HG03342 (cell line): ENCODE measurements at regions not wholly inside any gene's neighbourhood (a gene's known extent, or its start where the extent isn't known, plus 50 kb on each side); places are given as distances from the start of the nearest gene placed in this dataset.

Experiments
- ATAC-seq: cut with Tn5 transposase; IDR thresholded peaks from one replicate; pipeline ENCODE4 v1.9.1; 2021; ENCODE audit warnings: mild to moderate bottlenecking, moderate library complexity; ENCODE audit not compliant: unreplicated experiment

DNA sequence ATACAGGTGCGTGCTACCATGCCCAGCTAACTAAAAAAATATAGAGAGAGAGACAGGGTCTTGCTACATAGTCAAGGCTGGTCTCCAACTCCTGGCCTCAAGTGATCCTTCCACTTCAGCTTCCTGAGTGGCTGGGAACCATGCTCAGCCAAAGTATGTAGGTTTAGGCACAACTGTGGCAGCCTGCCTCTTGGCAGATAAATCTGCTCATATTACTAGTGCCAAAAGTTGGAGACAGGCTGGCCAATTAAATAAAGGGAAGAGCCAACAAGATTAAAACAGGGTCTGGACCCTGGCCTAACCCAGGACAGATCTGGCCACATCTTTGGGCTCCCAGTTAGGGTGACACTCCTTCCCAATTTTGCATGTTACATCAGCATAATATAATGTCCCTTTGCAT is 151.7 kb downstream of the CBLN1 start:
- no peak for ATAC-seq

DNA sequence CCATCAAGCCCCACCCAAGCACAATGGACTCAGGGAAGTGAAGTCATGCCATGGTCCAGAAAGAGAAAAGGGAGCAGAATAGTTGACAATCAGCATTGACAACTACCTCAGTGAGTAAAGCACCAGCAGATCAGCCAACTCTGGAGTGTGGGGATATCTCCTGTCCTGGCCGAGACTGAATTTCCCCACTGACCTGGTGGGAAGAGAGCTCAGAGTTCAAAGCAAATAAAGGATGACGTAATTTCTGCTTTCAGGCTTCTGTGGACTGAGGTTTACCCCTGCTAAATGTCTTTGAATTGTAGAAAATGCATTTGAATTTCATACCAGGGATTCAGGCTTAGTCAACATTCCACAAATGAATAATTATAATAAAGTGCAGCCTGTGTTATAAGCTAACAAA is 152.9 kb downstream of the CBLN1 start:
- no peak for ATAC-seq

DNA sequence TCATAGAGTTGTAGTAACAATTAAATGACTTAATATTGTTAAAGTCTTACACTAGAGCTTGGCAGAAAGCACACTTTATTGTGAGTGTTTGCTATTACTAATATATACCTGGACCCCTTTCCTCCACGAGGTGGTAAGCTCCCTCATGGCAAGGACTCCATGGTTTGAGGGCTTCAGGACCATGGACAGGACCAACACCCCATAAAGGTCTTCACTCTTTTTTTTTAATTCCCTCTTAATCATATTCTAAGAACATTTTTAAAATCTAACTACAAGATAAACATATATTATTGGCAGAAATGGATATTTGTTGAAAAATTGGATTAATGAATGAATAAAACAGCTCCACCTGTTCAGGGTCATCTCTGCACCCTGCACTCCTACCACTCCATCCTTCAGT is 154.5 kb downstream of the CBLN1 start:
- no peak for ATAC-seq

DNA sequence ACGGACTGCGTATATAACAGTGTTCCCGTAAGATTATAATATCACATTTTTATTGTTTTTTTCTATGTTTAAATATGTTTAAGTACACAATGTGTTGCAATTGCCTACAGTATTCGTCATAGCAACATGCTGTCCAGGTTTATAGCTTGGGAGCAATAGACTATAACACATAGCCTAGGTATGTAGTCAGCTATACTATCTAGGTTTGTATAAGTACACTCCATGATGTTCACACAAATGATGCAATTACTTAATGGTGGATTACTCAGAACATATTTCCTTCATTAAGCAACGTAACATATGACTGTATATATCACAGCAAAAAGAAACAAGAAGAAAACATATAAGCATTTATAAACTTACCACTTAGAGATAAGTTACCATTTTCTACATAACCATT is 160.0 kb downstream of the CBLN1 start:
- no peak for ATAC-seq

DNA sequence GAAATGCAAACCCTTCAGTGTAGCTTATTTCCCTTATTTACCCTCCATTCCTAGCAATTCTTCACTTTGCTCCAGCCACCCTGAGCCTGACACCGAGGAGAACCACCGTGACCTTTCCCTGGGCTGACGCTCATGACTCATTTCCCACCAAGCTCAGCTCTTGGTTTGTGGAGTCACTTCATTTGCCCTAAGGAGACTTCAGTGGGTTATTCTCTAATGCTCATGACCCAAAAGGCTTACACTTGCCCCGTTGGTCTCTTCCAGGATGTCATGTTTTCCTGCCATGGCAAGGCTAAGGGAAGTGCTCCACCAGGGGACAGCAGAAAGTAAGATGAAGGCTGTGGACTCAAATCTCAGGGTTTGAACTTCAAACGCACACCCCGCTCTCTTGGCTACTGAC is 161.0 kb downstream of the CBLN1 start:
- no peak for ATAC-seq

DNA sequence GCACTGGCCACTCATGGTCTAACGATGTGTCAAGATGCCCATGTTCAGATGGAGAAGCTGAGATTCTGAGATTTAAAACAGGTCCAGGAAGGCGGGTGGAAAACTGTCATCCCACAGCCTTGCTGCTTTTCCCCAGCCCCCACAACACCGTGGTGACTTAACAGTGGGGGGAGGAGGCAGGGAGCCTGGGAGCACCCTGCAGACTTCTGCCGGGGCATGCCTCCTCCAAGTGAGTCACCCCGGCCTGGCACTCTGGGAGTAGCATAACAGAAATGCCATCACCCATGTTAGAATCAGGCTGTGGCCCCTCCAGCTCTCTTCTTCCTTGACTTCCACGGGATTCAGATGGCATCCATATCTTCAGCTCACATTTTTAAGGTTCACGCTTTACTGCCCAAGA is 164.8 kb downstream of the CBLN1 start:
- no peak for ATAC-seq

DNA sequence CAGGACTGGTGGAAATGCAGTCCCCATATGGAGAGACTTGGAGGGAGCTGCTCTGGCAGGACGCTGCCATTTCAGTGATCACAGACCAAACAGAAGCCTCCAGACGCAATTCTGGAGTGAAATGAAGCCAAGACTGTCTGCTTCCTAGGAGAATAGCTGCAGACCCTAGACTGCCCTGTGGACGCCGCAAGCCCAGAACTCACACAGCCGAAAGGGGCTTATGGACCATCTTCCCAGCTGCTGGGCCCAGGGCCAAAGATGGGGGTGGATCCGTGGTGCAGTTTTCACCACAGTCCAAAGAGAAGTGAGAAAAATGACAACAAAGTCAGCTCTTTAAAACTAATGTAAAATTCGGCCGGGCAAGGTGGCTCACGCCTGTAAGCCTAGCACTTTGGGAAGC is 165.7 kb downstream of the CBLN1 start:
- no peak for ATAC-seq

DNA sequence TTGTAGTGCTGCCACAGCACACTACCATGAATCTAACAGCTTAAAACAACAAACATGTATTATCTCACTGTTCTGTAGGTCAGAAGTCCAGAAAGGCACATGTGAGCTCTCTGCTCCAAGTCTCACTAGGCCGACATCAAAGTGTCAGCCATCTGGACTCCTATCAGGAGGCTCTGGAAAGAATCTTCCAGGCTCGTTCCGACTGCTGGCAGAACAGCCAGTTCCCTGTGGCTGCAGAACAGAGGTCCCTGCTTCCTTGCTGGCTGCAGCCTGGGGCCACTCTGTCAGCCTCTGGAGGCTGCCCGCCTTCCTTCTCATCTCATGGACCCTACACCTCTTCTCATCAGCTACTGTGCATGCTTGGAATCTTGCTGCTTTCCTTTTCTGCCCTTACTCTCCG is 168.9 kb downstream of the CBLN1 start:
- no peak for ATAC-seq

DNA sequence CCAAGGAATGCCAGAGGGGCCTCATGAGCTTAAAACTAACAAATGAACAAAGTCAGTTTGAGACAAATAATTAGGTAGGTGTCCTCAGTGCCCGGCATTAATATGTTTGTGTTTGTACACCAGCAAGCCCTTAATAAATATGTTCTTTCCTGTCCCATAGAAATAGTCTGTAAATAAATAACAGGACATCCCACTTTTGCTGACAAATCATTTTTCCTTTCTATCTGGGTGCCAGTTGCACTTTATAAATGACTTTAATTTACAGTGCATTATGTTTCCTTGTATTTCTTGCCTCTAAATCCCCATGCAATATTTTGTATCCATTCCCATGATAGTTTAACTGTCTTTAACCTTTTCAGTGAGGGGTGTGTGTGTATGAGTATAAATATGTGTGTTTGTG is 170.3 kb downstream of the CBLN1 start:
- ATAC-seq, result no peak

DNA sequence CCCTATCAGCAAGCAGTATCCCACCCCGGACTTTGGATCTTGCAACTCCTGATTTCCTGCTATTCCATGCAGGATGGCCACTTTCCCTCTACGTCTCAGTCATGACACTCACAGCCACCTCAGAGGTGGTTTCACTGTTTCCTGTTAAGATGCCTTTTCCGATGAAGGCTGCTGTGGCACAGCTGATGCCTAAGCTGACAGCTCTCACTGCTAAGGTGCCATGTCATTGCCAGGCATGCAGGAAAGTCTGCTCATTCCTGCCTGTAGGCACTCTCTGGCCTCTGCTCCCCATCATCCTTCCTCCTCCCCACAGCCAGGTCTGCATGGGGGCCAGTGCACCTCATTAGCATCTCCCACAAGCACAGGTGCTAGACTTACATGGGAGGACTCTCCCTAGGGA is 173.0 kb downstream of the CBLN1 start:
- no peak for ATAC-seq

DNA sequence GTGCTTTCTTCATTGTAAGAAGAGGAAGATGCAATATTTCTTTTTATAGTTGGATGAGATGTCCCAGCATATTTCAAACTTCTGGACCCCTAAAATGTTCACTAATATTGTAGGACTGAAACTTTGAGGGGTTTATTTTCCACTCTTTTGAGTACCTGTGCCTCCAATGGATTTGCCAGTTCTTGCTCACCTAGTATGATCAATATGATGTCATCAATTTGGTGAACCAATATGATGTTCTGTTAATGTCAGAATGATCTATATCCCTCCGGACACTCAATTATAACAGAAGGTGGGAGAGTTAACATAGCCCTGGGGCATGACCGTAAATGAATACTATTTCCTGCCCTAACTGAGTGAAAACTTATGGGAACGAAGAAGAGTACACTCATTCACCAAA is 178.3 kb downstream of the CBLN1 start:
- no peak for ATAC-seq

DNA sequence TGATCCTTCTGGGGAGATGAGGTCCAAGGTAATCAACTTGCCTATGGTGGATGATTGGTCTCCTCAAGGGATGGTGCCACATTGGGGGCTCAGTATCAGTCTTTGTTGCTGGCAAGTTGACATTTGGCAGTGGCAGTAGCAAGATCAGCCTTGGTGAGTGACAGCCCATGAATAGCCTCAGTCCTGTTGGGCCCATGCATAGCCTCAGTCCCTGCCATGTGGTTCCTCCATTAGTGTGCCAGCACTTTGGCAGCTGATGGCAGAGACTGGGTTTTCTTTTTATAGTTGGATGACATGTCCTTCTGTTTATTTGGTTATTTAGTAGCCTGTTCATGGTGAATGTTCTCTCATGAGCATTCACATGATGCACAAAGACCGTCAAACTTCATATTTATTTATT is 179.6 kb downstream of the CBLN1 start:
- ATAC-seq, result no peak

DNA sequence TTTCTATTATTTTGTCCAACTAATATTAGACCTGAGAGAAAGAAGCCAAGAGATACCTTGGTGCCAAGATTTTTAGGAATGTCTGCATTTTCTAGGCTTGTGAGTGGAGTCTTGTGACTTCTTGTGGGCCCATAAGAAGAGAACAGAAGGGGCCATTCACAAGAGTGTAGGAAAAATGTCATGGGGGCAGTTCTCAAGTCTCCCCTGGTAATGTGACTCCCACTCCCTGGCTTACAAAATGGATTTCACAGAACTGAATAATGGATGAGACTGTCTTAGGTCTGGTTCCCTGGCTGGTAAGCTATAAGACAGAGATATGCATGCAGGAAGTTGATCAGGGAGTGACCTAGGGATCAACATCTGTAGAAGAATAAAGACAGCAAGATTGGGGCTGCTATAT is 181.3 kb downstream of the CBLN1 start:
- ATAC-seq, result no peak

DNA sequence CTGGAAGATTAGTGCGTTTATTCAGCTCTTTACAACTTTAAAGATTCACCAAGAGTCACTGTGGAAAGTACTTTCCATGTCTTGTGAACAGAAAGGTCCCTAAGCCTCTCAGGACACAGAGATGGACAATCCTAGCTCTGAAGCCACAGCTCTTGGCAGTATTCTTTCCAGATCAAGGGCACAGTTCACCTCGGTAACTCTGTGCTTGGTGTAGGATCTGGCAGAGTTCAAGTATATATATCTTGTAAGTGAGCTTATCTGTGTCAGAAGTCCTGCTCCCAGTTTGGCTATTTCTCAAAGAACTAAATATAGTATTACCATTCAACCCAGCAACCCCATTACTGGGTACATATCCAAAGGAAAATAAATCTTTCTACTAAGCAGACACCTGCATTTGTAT is 183.7 kb downstream of the CBLN1 start:
- ATAC-seq, result no peak

DNA sequence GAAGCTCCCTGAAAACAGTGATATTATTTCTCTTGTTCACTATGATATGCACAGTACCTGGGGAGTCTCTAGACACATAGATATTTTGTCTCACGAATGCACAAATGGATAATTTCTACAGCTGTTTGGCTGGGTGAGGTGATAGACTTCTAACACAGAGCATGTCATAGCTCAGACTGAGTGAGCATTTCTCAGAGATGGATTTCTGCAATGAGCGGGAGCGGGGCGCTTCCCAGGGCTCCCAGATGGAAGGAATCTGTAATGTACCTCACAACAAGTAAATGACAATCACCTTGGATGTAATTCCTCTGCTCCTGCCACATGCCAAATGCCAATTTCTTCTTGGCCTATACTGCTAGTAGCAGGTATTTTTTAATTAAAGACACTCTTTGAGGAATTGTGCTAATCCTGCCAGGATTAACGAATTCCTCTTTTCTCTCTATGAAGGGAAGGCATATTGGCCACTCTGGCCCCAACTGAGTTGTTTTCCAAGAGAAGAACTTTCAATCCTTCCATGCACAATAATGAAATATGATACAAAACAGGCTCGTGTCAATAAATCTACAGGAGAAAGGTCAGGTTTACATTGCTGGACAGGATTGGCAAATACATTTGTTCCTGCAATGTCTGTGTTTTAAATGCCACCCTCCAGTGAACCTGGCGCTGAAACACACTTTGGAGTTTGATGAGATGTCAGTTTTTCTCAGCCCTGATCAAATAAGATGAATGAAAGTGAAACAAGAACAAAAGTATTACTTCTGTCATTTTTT is 185.3 kb downstream of the CBLN1 start:
- ATAC-seq, result no peak

DNA sequence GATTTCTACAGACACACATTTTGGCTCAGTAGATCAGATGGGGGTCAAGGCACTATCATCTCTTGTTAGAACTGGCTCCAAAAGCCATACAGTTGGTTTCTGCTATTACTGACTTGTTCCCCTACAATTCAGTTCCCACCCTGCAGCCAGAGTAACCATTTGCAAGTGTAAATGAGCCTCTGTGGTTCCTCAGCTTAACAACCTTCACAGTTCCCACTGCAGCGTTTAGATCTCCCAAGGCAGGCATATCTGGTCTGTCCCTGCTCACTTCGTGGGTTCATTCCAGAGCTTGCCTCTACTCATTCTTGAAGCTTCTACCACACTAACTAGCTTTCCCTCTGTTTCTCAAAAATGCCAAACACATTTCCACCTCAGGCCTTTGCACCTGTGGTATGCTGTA is 186.1 kb downstream of the CBLN1 start:
- ATAC-seq, result no peak

DNA sequence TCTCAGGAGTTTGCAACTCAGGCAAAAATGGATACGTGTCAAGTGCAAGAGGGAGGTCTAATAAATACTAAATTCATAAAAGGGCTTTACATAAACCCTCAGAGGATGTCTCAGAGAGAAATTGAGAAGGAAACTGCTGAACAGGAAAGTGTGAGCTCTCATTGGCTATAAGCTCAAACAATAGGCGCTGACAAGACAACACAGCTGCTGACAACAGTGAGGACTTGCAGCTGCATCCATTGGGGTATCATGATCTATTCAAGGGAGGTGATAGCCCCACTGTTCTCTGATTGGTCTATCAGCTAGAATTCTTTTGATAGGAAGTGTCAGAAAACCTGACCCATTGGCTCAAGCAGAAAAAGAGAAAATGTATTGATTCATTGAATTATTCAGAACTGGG is 187.2 kb downstream of the CBLN1 start:
- no peak for ATAC-seq

DNA sequence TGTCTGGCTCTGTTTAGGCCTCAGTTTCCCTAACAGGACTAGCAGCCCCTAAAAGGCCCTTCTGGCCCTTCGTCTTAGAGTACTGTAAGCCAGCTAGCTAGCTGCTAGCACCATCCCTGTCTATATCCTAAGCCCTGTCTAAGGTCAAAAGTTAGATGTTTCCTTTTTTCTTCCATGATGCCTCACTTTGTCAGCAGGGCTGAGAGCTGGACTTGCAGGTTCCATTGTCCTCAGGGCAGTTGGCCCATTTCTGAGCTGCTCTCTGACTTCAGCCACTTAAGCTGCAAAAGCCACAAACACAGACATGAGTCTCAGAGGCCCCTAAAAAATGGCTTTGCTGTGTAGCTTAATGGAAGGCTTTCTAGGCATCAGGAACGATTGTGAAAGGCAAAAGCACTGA is 187.7 kb downstream of the CBLN1 start:
- no peak for ATAC-seq

DNA sequence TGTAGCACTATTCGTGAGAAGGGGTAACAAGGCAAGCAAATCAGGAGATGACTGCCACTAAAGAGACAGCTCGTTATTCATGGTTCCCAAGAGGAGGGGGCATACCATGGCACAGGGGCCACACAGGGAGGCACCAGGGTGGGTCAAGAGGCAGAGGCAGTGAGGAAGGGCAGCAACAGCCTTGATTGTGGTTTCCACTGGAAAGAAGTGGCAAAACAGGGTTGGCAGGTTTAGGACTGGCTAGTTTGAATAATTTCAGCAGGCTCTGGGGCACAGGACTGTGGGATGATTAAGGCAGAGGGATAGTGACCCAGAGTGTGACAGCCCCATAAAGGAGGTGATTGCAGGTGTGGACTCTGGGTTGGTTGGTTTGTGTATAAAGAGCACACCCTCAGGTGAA is 188.9 kb downstream of the CBLN1 start:
- ATAC-seq, result no peak

DNA sequence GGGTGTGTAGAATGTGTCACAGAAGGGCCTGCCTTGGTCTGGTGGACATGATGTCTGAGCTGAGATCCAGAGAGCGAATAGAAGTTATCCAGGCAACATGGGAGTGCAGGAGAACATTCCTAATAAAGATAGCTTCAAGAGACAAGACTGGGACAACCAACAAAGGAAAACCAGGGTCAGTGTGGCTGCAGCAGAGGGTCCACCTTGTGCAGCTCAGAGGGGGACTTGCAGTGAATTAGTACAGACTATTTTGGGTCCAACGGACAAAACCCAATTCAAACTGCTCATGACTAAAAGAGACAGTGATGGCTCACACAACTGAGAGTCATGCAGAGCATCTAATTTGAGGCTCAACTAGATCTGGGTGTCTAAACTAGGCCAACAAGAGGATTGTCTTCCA is 192.1 kb downstream of the CBLN1 start:
- no peak for ATAC-seq

DNA sequence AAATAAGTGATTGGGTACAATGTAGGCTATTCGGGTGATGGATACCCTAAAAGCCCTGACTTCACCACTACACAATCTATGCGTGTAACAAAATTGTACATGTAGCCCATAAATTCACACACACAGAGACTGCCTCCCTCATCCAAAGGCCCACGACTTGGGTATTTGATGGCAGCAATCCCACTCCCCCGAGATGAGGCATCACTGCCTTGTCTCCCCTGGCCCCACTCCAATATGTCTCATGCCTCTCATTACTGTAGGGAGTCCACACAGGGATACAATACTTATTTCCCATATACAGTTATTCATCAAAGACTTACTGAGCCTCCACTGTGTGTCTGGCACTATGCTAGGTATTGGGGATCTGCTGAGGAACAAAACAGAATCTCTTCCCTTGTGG is 192.6 kb downstream of the CBLN1 start:
- ATAC-seq, result no peak

DNA sequence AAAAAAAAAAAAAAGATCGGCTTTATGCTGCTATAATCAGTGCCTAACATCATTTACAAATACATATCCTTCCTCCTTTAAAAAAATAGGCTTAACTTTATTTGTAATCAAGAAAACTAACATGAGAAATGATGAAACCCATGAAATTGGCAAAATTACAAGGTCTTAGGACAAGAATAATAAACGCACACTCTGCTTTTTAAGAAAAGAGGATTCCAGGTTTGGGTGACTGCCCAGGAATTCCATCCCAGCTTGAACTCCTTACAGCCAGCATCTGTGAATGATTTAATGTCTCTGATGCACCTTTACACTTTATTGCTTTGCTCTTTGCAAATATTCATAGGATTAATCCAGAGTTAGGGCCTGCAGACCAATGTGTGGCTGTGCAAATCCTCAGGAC is 196.0 kb downstream of the CBLN1 start:
- no peak for ATAC-seq

DNA sequence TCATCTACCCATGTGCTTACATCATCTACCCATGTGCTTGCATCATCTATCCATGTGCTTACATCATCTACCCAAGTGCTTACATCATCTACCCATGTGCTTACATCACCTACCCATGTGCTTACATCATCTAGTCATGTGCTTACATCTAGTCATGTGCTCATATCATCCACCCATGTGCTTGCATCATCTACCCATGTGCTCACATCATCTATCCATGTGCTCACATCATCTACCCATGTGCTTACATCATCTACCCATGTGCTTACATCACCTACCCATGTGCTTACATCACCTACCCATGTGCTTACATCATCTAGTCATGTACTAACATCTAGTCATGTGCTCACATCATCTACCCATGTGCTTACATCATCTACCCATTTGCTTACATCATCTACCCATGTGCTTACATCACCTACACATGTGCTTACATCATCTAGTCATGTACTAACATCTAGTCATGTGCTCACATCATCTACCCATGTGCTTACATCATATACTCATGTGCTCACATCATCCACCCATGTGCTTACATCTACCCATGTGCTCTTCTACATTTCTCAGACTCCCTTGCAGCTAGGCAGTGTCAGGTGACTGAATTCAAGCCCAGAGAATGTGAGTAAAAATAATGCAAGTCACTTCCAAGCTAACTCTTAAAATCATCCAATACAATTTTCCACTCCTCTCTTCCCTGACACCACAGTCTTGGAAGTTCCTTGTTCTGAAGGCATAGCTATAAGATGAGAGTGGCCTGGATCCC is 196.8 kb downstream of the CBLN1 start:
- ATAC-seq, result no peak
